Mesenchymal stem cell (in vitro differentiated cells and primary cell): ENCODE measurements at regions not wholly inside any gene's neighbourhood (a gene's known extent, or its start where the extent isn't known, plus 50 kb on each side); places are given as distances from the start of the nearest gene placed in this dataset.

ENCODE experiments used
- DNase-seq: peaks from one replicate; pipeline ENCODE4 v3.0.0-alpha.2; 2013
- H2AFZ ChIP-seq: one replicate; pipeline ENCODE4 v1.6.1; 2013; ENCODE audit warnings: low read depth, mild to moderate bottlenecking, control low read depth, inconsistent platforms, low read length, moderate library complexity
- H2AK5ac ChIP-seq: 2 replicates; pipeline ENCODE4 v1.6.1; 2013; ENCODE audit warnings: low read length, moderate library complexity, mild to moderate bottlenecking, inconsistent platforms; ENCODE audit not compliant: severe bottlenecking
- H2BK120ac ChIP-seq: one replicate; pipeline ENCODE4 v1.6.1; 2013; ENCODE audit warnings: low read depth, mild to moderate bottlenecking, inconsistent platforms, low read length, moderate library complexity
- H2BK12ac ChIP-seq, 2 experiments: one replicate each; pipeline ENCODE4 v1.6.1; 2013; ENCODE audit warnings: inconsistent platforms in 2 of 2, low read length in 2 of 2, mild to moderate bottlenecking in 2 of 2, moderate library complexity in 2 of 2, control low read depth in 1 of 2
- H2BK15ac ChIP-seq: one replicate; pipeline ENCODE4 v1.6.1; 2013; ENCODE audit warnings: mild to moderate bottlenecking, low read depth, inconsistent platforms; ENCODE audit not compliant: poor library complexity, severe bottlenecking
- H2BK5ac ChIP-seq: 2 replicates; pipeline ENCODE4 v1.6.1; 2013; ENCODE audit warnings: low read depth, mild to moderate bottlenecking, low read length, control low read depth, inconsistent platforms; ENCODE audit not compliant: poor library complexity, severe bottlenecking
- H3K14ac ChIP-seq, 2 experiments: one replicate each; pipeline ENCODE4 v1.6.1; 2013; ENCODE audit warnings: inconsistent platforms in 2 of 2, low read length in 2 of 2, control low read depth in 1 of 2, mild to moderate bottlenecking in 1 of 2, moderate library complexity in 1 of 2
- H3K18ac ChIP-seq, 2 experiments: one replicate each; pipeline ENCODE4 v1.6.1; 2013; ENCODE audit warnings: inconsistent platforms in 2 of 2, low read length in 2 of 2, control low read depth in 1 of 2, low read depth in 1 of 2, mild to moderate bottlenecking in 1 of 2
- H3K23ac ChIP-seq, 2 experiments: one replicate each; pipeline ENCODE4 v1.6.1; 2013; ENCODE audit warnings: inconsistent platforms in 2 of 2, low read length in 2 of 2, mild to moderate bottlenecking in 2 of 2, moderate library complexity in 2 of 2, control low read depth in 1 of 2
- H3K27ac ChIP-seq: 2 replicates; pipeline ENCODE4 v1.5.1; 2013; ENCODE audit warnings: mild to moderate bottlenecking, moderate library complexity, low read length, control low read depth, inconsistent platforms; ENCODE audit not compliant: poor library complexity, severe bottlenecking
- H3K27me3 ChIP-seq, 2 experiments: 2 replicates each; pipeline versions ENCODE4 v1.6.1 to v1.7.0; 2013; ENCODE audit warnings: low read length in 2 of 2, mild to moderate bottlenecking in 2 of 2, moderate library complexity in 2 of 2, control low read depth in 1 of 2, inconsistent platforms in 1 of 2; ENCODE audit not compliant: control insufficient read depth in 1 of 2, insufficient read depth in 1 of 2
- H3K36me3 ChIP-seq, 2 experiments: 2 replicates each; pipeline versions ENCODE4 v1.6.1 to v1.7.0; 2013; ENCODE audit warnings: low read length in 2 of 2, control low read depth in 1 of 2, inconsistent platforms in 1 of 2, low read depth in 1 of 2, mild to moderate bottlenecking in 1 of 2; ENCODE audit not compliant: insufficient read depth in 2 of 2, control insufficient read depth in 1 of 2
- H3K4ac ChIP-seq, 2 experiments: one replicate each; pipeline ENCODE4 v1.6.1; 2013; ENCODE audit warnings: inconsistent platforms in 2 of 2, low read length in 2 of 2, mild to moderate bottlenecking in 2 of 2, moderate library complexity in 2 of 2, control low read depth in 1 of 2, low read depth in 1 of 2
- H3K4me1 ChIP-seq: 2 replicates; pipeline ENCODE4 v1.6.1; 2013; ENCODE audit warnings: low read depth, low read length, control low read depth; ENCODE audit not compliant: control insufficient read depth, insufficient read depth
- H3K4me2 ChIP-seq: 2 replicates; pipeline ENCODE4 v1.6.1; 2013; ENCODE audit warnings: low read length, mild to moderate bottlenecking, inconsistent platforms; ENCODE audit not compliant: poor library complexity, severe bottlenecking
- H3K4me3 ChIP-seq, 2 experiments: 2 replicates each; pipeline versions ENCODE4 v1.5.1 to v1.7.0; 2013; ENCODE audit warnings: low read length in 2 of 2, mild to moderate bottlenecking in 2 of 2, control low read depth in 1 of 2, low read depth in 1 of 2; ENCODE audit not compliant: insufficient read depth in 1 of 2
- H3K79me1 ChIP-seq: replicated peaks from 2 replicates; pipeline ENCODE4 v1.6.1; 2013; ENCODE audit warnings: mild to moderate bottlenecking, control low read depth, low read length, inconsistent platforms; ENCODE audit not compliant: poor library complexity, severe bottlenecking
- H3K9ac ChIP-seq: 2 replicates; pipeline ENCODE4 v1.7.0; 2013; ENCODE audit warnings: mild to moderate bottlenecking, low read length, moderate library complexity
- H3K9me3 ChIP-seq: 2 replicates; pipeline ENCODE4 v1.7.0; 2013; ENCODE audit warnings: mild to moderate bottlenecking, low read length; ENCODE audit not compliant: control insufficient read depth
- H4K8ac ChIP-seq: one replicate; pipeline ENCODE4 v1.6.1; 2013; ENCODE audit warnings: inconsistent platforms, mild to moderate bottlenecking, low read length, moderate library complexity
- H4K91ac ChIP-seq: one replicate; pipeline ENCODE4 v1.6.1; 2013; ENCODE audit warnings: mild to moderate bottlenecking, low read length, inconsistent platforms
- WGBS: methylation state at CpG from one replicate; pipeline ENCODE4 v1.1.7; 2013; ENCODE audit warnings: mixed read lengths; 5-methylcytosine and 5-hydroxymethylcytosine counted together

GRCh38 chr4:126558596-126558995, 1074.2 kb upstream of the INTU start:
- DNase-seq: no peak
- H2BK12ac ChIP-seq: no peak overlapping the region

GRCh38 chr4:126559961-126560360, 1072.8 kb upstream of the INTU start:
- 39% methylated on average over 2 of the region's 2 CpGs for WGBS
- Histone ChIP-seq H2AK5ac (no peak overlapping the region), H3K4ac (no peak overlapping the region), H3K27ac (no peak overlapping the region), H2BK12ac (no peak overlapping the region), H3K36me3 (no peaks in the 10 kb centered on the region), H3K23ac (no peak overlapping the region), H3K9ac (no peak overlapping the region), H3K79me1 (no peaks in the 10 kb centered on the region), H4K8ac (no peak overlapping the region), H4K91ac (no peak overlapping the region), H2BK120ac (no peak overlapping the region), H2BK5ac (no peak overlapping the region), H2BK15ac (no peak overlapping the region), H3K27me3 (no peaks in the 10 kb centered on the region), H2AFZ (no peak overlapping the region), H3K18ac (no peak overlapping the region), H3K9me3 (peaks cover 7% of the 10 kb centered on the region), H3K4me2 (no peak overlapping the region), H3K14ac (no peak overlapping the region), H3K4me1 (no peaks in the 10 kb centered on the region), H3K4me3 (no peak overlapping the region)
- DNase-seq: no peak

More at GRCh38 chr4:126558596-126558995, 1074.2 kb upstream of the INTU start:
- Histone ChIP-seq H4K91ac (no peak overlapping the region), H4K8ac (no peak overlapping the region), H2BK15ac (no peak overlapping the region), H3K4me2 (no peak overlapping the region), H3K27ac (no peak overlapping the region), H3K9me3 (peaks cover 7% of the 10 kb centered on the region), H2BK120ac (no peak overlapping the region), H3K4me3 (no peak overlapping the region), H2AK5ac (no peak overlapping the region), H3K9ac (no peak overlapping the region), H3K14ac (no peak overlapping the region), H2BK5ac (no peak overlapping the region), H3K4ac (no peak overlapping the region), H2AFZ (no peak overlapping the region), H3K23ac (no peak overlapping the region), H3K27me3 (no peaks in the 10 kb centered on the region), H3K4me1 (no peaks in the 10 kb centered on the region), H3K79me1 (no peaks in the 10 kb centered on the region), H3K18ac (no peak overlapping the region), H3K36me3 (no peaks in the 10 kb centered on the region)
- WGBS: 98% methylated on average over 2 of the region's 2 CpGs

- WGBS: no CpG with 5 or more reads among the region's 1 CpG
- H3K27ac ChIP-seq: no peak overlapping the region
- H3K23ac ChIP-seq: no peak overlapping the region
- no peak overlapping the region for H4K91ac ChIP-seq
- no peak overlapping the region for H3K4me2 ChIP-seq
- H3K27me3 ChIP-seq: no peaks in the 10 kb centered on the region
- no peak overlapping the region for H3K4ac ChIP-seq
- no peak overlapping the region for H3K9ac ChIP-seq
- H3K79me1 ChIP-seq: no peaks in the 10 kb centered on the region
- no peak overlapping the region for H2AK5ac ChIP-seq
- H4K8ac ChIP-seq: no peak overlapping the region
- H2BK120ac ChIP-seq: no peak overlapping the region
- DNase-seq: no peak
- no peaks in the 10 kb centered on the region for H3K4me1 ChIP-seq
- no peak overlapping the region for H3K14ac ChIP-seq
- no peak overlapping the region for H2BK15ac ChIP-seq
- H2AFZ ChIP-seq: no peak overlapping the region
- no peak overlapping the region for H3K18ac ChIP-seq
- no peaks in the 10 kb centered on the region for H3K36me3 ChIP-seq
- no peak overlapping the region for H3K4me3 ChIP-seq
- no peak overlapping the region for H2BK5ac ChIP-seq
- no peak overlapping the region for H2BK12ac ChIP-seq
- H3K9me3 ChIP-seq: peaks cover 7% of the 10 kb centered on the region
Measured at GRCh38 chr4:126560794-126561193, 1072.0 kb upstream of the INTU start.

GRCh38 chr4:126563389-126563788, 1069.4 kb upstream of the INTU start:
- Histone ChIP-seq H2BK15ac (no peak overlapping the region), H3K4ac (no peak overlapping the region), H3K9me3 (peaks cover 7% of the 10 kb centered on the region), H4K8ac (no peak overlapping the region), H2BK12ac (no peak overlapping the region), H2BK5ac (no peak overlapping the region), H3K14ac (no peak overlapping the region), H3K23ac (no peak overlapping the region), H2BK120ac (no peak overlapping the region), H3K4me2 (no peak overlapping the region), H4K91ac (no peak overlapping the region), H3K27me3 (no peaks in the 10 kb centered on the region), H3K27ac (no peak overlapping the region), H3K4me3 (no peak overlapping the region), H3K4me1 (no peaks in the 10 kb centered on the region), H3K79me1 (no peaks in the 10 kb centered on the region), H3K18ac (no peak overlapping the region), H2AFZ (no peak overlapping the region), H2AK5ac (no peak overlapping the region), H3K9ac (no peak overlapping the region), H3K36me3 (no peaks in the 10 kb centered on the region)
- 100% methylated on average over 4 of the region's 11 CpGs for WGBS
- DNase-seq: no peak
